Stomach (tissue), 8 donors: ENCODE measurements at regions not wholly inside any gene's neighbourhood (a gene's known extent, or its start where the extent isn't known, plus 50 kb on each side); places are given as distances from the start of the nearest gene placed in this dataset.
"Not testable (repeated sequence)": the region's sequence is repeated elsewhere in the genome, so short reads cannot be mapped to it uniquely, and the experiment has no call there.

ENCODE experiments used
- DNase-seq, 2 donors: peaks; one replicate each; pipeline versions ENCODE4 v3.0.0 to v3.0.0-alpha.2; 2013 to 2019
- H3K27ac ChIP-seq, 5 donors: fragments of 200-600 bp in 4 of 5; sonication (generic) in 4 of 5; one replicate each; pipeline ENCODE4 v1.5.1; 2013 to 2019; ENCODE audit warnings: mild to moderate bottlenecking in 1 of 5, moderate library complexity in 1 of 5
- H3K27me3 ChIP-seq, 3 donors: fragments of 200-600 bp; sonication (generic); one replicate each; pipeline ENCODE4 v1.5.1; 2017 to 2019; ENCODE audit warnings: mixed run types in 1 of 3
- H3K36me3 ChIP-seq, 4 donors: fragments of 200-600 bp; sonication (generic); 1 replicate in 3 of 4; 2 replicates in 1 of 4; pipeline ENCODE4 v1.5.1; 2016 to 2019
- H3K4me1 ChIP-seq, 4 donors: fragments of 200-600 bp; sonication (generic); one replicate each; pipeline ENCODE4 v1.5.1; 2016 to 2019
- H3K4me3 ChIP-seq, 4 donors: fragments of 200-600 bp; sonication (generic) in 3 of 4; one replicate each; pipeline ENCODE4 v1.5.1; 2016 to 2019; ENCODE audit warnings: mild to moderate bottlenecking in 1 of 4
- H3K9me3 ChIP-seq, 4 donors: fragments of 200-600 bp; sonication (generic); one replicate each; pipeline ENCODE4 v1.5.1; 2016 to 2019
- EP300 ChIP-seq: sonication (generic); formaldehyde crosslinking; IDR thresholded peaks from one replicate; pipeline ENCODE4 v1.6.1; 2017; ENCODE audit warnings: antibody characterized with exemption
- POLR2A ChIP-seq, 4 donors: fragments of 450-650 bp; IDR thresholded peaks; one replicate each; pipeline ENCODE4 v1.6.1; 2016; ENCODE audit warnings: antibody characterized with exemption in 4 of 4, control low read depth in 2 of 4, mild to moderate bottlenecking in 1 of 4, moderate library complexity in 1 of 4
- POLR2AphosphoS5 ChIP-seq, 3 donors: sonication (generic); formaldehyde crosslinking; IDR thresholded peaks; one replicate each; pipeline ENCODE4 v1.6.1; 2016; ENCODE audit warnings: antibody characterized with exemption in 3 of 3
- WGBS, 5 donors: extraction: QIAGEN DNeasy Blood & Tissue Kit in 3 of 5; methylation state at CpG; one replicate each; pipeline versions ENCODE4 v1.1.5 to v1.1.7; 2013 to 2018; 5-methylcytosine and 5-hydroxymethylcytosine counted together
- intact Hi-C: fragments of 100-400 bp; cut with DNase I; formaldehyde crosslinking; loops from one replicate; pipeline ENCODE4 v1.15.1; 2023; ENCODE audit warnings: low total_unique reads
- TF ChIP-seq, protein P1 (sequence below), 7 experiments: fragments of 450-650 bp in 4 of 7; fragments of 200-600 bp in 3 of 7; sonication (generic) in 3 of 7; IDR thresholded peaks; one replicate each; pipeline ENCODE4 v1.5.1; 2016 to 2019; ENCODE audit warnings: antibody characterized with exemption in 7 of 7, control low read depth in 2 of 7, mild to moderate bottlenecking in 1 of 7
- donor health status: healthy with polysubstance abuse.
- donor health status: Bipolar disorder and iron deficiency.
- donor health status: healthy.

DNA sequence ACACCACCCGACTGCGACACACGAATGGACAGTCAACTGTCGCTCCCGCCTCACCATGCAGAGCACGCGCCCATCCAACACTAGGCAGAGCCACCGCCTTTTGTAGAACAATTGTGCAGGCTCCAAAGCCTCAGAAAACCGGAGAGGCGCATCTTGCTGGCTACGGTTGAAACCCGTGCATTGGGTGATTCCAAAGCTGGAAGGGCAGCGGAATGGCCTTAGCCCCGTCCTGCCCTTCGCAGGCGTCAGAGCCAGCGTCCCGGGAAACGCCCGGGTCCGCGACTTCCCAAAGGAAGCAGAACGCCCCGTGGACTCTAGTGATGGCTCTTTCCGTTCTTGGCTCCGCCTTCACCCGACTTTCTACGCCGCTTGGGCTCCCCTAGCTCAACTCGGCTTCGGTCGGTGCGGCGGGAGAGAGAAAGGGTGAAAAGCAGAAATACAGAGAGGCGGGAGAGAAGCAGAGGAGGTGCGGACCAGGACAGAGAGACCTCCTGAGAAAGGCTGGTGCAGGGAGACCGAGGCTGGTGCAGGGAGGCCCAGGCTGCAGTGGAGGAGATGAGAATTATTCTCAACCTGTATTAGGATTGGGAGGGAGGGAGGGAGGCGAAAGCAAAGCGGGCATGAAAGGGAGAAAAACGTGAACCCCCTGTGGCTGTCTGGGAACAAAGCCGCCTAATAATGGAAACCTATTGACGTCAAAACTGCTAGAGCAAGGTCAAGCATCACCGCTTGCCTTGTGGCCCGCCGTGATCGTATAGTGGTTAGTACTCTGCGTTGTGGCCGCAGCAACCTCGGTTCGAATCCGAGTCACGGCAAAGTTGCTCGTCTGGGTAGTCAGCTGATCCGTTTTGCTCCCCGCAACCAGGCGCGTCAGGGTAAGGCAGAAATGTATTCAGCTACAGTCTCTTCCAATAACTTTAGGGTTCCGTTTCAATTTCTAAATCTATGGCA, 99.5 kb downstream of the PRKAB2 start:
- H3K4me1 ChIP-seq, result peaks cover 0 to 19% (median 12%) of the 10 kb centered on the region in 4 donors
- no peaks in the 10 kb centered on the region for H3K36me3 ChIP-seq
- peak overlapping the region; percentile 29 to 39 (median 32) for H3K4me3 ChIP-seq
- peaks cover 0 to 4% (median 2%) of the 10 kb centered on the region in 4 donors for H3K9me3 ChIP-seq
- no peak overlapping the region for H3K27ac ChIP-seq
- TF ChIP-seq EP300 (no peak), POLR2AphosphoS5 (IDR thresholded peaks at IDR 0.05) (no peak), POLR2A (IDR thresholded peaks at IDR 0.05) (no peak)
- TF ChIP-seq, protein P1, sequence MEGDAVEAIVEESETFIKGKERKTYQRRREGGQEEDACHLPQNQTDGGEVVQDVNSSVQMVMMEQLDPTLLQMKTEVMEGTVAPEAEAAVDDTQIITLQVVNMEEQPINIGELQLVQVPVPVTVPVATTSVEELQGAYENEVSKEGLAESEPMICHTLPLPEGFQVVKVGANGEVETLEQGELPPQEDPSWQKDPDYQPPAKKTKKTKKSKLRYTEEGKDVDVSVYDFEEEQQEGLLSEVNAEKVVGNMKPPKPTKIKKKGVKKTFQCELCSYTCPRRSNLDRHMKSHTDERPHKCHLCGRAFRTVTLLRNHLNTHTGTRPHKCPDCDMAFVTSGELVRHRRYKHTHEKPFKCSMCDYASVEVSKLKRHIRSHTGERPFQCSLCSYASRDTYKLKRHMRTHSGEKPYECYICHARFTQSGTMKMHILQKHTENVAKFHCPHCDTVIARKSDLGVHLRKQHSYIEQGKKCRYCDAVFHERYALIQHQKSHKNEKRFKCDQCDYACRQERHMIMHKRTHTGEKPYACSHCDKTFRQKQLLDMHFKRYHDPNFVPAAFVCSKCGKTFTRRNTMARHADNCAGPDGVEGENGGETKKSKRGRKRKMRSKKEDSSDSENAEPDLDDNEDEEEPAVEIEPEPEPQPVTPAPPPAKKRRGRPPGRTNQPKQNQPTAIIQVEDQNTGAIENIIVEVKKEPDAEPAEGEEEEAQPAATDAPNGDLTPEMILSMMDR (IDR thresholded peaks at IDR 0.05), result no peak
- DNase-seq, result peak in 1 of 2 donors; percentile 43
- WGBS, 5 donors, result 7 to 14% (median 11%) methylated on average over 40 to 58 of the region's 58 CpGs
- peaks cover 0 to 78% (median 29%) of the 10 kb centered on the region in 3 donors for H3K27me3 ChIP-seq
- intact Hi-C loops, result no loop called here

DNA sequence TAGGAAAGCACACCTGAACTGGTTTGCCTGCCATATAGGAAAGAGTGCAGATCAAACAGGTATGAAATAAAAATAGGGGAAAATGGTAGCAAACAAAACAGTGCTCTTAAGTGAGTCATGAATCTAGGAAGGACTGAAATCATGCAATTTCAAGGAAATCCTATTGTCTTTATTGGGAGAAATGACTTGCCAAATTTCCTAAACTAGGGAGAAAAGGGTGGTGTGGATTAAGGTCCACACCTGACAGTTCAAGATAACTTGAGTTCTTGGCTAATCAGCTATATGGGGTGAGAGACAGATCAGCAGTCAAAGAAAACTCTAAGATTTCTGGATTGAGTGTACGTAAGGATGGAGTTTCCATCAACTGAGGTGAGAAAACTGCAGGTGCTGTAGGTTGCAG, 101.1 kb downstream of the PRKAB2 start:
- H3K27me3 ChIP-seq, result peaks cover 0 to 62% (median 18%) of the 10 kb centered on the region in 3 donors
- H3K27ac ChIP-seq, result no peak overlapping the region
- WGBS, 5 donors, result 83 to 100% (median 93%) methylated on average over 1 of the region's 1 CpG
- no peak overlapping the region for H3K4me3 ChIP-seq
- H3K36me3 ChIP-seq, result no peaks in the 10 kb centered on the region
- H3K9me3 ChIP-seq, result peaks cover 0 to 4% (median 0%) of the 10 kb centered on the region in 4 donors
- intact Hi-C loops, result no loop called here
- TF ChIP-seq POLR2AphosphoS5 (IDR thresholded peaks at IDR 0.05) (no peak), POLR2A (IDR thresholded peaks at IDR 0.05) (no peak), EP300 (no peak)
- TF ChIP-seq, protein P1 (IDR thresholded peaks at IDR 0.05), result no peak
- DNase-seq, result no peak
- peaks cover 0 to 14% (median 8%) of the 10 kb centered on the region in 4 donors for H3K4me1 ChIP-seq

GRCh38 chr1:147062956-147063355, 109.3 kb downstream of the PRKAB2 start:
- 47 to 80% (median 76%) methylated on average over 2 of the region's 2 CpGs for WGBS, 5 donors
- Histone ChIP-seq H3K27me3 (peaks cover 0 to 7% (median 0%) of the 10 kb centered on the region in 3 donors), H3K4me1 (no peaks in the 10 kb centered on the region), H3K36me3 (no peaks in the 10 kb centered on the region), H3K27ac (no peak overlapping the region), H3K4me3 (no peak overlapping the region), H3K9me3 (peaks cover 0 to 13% (median 8%) of the 10 kb centered on the region in 4 donors)
- intact Hi-C loops, result no loop called here
- no peak for TF ChIP-seq POLR2A (IDR thresholded peaks at IDR 0.05)
- no peak for TF ChIP-seq EP300
- no peak for TF ChIP-seq POLR2AphosphoS5 (IDR thresholded peaks at IDR 0.05)
- TF ChIP-seq, protein P1 (IDR thresholded peaks at IDR 0.05), result no peak
- DNase-seq, result no peak

GRCh38 chr1:147061880-147062279, 110.4 kb downstream of the PRKAB2 start:
- H3K27me3 ChIP-seq, H3K27ac ChIP-seq, DNase-seq, H3K4me1 ChIP-seq, intact Hi-C loops, H3K36me3 ChIP-seq, H3K4me3 ChIP-seq: not testable (repeated sequence)
- peaks cover 0 to 22% (median 11%) of the 10 kb centered on the region in 4 donors for H3K9me3 ChIP-seq
- 88 to 100% (median 93%) methylated on average over 1 to 21 of the region's 21 CpGs for WGBS, 5 donors
